ENCODE measurements at regions not wholly inside any gene's neighbourhood (a gene's known extent, or its start where the extent isn't known, plus 50 kb on each side); places are given as distances from the start of the nearest gene placed in this dataset.
A peak's percentile ranks its signal among the peaks of the same experiment; 100 is the strongest.

DNA sequence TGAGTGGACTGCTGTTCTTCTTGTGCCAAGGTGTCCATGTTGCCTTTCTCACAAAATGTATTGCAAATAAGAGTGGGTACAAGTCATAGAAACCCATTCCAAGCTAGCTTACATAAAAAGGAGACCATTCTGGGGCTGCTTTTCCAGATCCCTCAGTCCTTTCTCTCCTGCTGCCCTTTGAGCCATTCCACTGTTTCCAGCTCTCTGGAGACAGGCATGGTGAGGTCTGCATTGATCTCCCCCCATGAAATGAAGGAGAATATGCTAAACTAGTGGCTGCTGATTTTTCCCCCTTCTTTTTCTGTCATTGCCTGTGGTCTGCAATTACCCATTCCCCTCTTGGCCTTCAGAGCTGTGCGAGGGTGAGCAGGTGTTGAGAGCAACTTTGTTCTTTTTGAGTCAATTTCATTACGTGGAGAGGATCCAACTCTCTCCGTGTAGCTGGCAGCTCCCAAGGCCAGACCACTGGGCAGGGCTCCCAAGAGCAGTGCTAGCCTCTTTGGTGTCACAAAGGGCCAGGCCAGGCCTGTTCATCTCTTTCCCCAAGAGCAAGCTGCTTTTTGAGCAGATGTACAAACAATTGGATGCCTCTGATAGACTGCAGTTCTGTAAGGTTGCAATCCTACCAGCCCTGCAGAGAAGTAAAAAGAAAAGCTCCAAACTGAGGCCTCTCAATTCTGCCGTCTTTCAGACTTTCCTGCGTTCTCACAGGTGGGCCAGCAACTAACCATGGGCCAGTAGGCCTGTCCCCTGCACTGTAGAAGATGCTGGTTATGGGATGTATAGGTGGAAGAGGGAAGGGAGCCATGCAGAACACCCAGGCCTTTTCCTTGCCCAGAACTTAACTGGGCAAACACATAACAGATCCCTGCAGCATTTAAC, 96.1 kb upstream of the ARMC2 start:
- DNase-seq, result no peak

DNA sequence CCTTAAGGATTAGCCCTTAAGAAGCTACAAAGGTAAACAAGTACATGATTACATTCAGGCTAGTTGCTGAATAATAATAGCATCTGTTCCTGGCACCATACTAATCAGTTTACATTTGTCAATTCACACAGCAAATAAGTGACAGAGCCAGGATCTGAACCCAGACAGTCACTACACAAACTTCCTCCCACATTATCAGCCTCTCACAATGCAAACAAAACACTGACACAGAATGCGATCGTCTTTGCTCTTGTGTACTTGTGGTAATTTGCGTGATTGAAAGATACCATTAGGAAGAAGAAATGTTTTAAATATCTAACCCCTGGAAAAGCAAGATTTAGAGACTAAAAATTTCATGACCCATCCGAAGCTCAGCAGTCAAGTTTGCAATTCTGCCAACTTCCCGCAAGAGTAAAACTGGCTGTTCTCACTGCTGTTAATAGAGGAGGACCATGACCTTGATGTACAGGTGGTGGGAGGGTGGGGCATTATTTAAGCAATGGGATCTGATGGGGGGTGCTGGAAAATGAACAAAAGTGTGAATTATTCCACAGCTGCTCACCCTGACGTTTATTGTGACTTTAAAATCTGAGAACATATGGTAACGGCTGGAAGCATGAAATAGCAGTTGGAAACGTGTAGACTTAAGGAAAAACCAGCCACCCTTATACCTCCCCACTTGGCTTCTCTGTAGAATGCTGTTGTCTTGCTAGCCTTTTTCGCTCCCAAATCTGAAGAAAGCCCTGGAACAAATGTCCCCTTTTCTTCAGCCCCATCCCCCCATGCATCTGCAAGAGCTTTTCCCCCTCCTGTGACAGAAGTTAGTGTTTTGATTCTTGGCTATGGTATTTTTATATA, 95.3 kb upstream of the ARMC2 start:
- no peak for DNase-seq

DNA sequence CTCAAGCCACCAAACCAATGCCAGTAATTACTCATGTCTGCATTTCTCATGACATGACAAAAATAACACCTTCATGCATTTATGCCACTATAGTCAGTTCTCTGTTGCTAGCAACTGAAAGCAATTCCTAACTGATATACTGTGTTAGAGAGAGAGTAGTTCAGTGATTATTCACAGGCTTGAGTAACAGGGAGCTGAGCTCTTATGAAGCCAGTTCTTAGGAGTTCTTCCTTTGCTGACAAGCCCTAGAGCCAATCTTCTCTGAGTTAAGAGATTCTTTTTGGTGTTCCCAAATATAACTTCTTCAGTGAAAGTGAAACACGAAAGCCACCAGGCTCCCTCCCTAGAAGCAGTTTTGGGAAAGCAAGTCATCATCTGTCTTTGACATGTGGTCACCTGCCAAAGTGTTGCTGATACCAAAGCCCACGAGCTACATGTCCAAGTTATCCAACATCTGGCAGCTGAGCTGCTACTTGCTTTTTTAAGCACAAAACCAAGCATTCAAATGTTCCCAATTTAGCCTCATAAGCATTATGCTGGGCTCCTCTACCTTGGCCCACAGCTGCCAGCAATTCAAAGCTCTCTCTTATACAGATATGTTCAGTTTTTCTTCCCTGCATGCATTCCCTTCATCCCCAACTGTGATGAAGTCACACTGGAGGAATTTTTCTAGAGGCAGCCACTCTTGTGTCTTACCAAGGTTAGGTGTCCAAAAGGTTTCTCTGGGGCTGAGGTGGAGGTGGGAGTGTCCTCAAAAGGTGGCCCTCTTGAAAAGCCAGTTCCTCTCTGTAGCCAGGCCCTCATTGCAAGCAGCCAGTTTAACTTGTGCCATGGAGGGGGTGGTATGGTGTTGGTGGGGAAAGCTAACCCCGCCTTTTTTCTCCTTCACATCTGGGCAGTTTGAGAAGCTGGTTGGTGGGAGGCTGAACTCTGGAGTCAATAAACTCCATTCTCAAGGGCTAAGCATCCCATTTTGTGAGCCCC, 92.7 kb upstream of the ARMC2 start:
- peak; percentile 70 for DNase-seq

GRCh38 chr6:108757357-108757756, 90.9 kb upstream of the ARMC2 start:
- DNase-seq, result no peak

GRCh38 chr6:108758884-108759283, 89.3 kb upstream of the ARMC2 start:
- DNase-seq, result no peak

DNA sequence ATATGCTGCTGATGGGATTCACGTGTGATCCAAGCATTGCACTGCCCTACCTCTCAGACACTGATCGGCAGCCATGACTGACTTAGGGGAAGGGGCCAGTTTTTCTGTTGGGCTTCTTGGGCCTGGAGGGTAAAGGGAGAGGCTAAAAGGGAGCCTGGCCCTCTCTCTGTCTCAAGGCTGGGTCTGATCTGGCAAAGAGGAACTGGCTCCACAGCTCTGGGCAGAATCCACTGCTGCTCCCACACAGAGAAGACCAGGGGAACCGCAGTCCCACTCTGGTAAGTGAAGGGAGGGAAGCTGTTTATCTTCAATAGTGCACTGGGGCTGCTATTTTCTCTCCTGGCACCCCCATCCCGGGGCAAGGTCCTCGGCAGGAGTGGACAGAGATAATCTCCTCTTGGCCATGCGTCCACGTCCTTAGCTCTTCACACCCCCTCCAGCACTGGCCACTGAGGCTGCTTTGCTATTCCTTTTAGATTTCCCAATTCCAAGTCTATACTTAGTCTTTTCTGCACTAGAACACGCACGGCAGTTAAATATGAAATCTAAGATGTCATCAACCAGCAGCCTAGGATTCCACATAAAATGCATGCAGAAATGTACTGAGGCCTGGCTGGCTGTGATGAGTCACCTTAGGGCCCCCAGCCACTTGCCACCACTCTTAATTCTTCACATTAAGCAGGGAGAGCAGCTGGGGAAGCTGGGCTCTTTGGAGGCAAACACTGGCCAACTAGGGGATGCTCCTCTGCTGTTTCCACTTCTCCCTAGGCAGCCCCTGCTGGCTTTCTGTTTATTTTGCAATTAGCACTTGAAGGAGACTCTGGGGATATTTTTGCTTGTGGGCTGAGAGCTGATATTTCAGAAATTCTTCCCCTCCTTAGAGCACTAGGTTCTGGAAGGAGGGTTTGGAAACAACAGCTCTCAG, 87.8 kb upstream of the ARMC2 start:
- DNase-seq, result peak; percentile 87

- DNase-seq, result peak; percentile 97
Observed at GRCh38 chr6:108762394-108762793, 85.8 kb upstream of the ARMC2 start.

GRCh38 chr6:108763931-108764579, 84.2 kb upstream of the ARMC2 start:
- no peak for DNase-seq

GRCh38 chr6:108764580-108764950, 83.7 kb upstream of the ARMC2 start:
- no peak for DNase-seq

GRCh38 chr6:108765495-108765894, 82.7 kb upstream of the ARMC2 start:
- DNase-seq, result no peak

- no peak for DNase-seq
Observed at GRCh38 chr6:108766419-108766818, 81.8 kb upstream of the ARMC2 start.

GRCh38 chr6:108766886-108767285, 81.3 kb upstream of the ARMC2 start:
- DNase-seq, result no peak

DNA sequence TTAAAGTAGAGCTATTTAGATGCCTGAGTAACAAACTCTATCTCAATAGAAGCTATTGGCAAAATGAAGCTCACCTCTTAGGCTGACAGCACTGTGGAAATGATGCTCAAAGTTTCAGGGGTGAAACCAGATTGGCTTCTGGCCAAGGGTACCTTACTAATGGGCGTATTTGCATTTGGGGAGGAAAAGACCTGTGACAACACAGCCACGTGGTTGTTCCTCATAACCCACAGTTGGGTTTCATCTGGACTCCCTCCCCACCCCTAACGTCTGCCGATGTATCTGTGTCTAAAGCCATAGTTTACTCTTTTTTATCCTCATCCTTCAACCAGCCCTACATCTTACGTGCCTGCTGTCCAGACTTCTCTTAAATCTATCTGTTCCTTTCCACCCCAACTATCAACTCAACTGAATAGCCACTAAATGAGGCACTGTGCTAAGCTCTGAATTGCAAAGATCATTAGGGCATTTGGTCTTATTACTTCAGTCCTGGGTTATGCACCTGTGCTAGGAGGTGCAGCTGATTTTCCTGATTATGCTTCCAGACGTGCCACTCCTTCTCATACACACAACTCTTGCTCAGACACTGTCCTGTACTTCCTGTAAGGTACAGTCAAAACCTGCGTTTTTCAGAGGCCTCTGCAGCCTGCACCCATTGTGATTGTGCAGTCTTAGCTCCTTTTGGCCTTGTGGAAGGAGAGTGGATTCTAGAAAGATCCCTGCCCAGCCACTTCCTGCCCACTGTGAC, 80.6 kb upstream of the ARMC2 start:
- no peak for DNase-seq

DNA sequence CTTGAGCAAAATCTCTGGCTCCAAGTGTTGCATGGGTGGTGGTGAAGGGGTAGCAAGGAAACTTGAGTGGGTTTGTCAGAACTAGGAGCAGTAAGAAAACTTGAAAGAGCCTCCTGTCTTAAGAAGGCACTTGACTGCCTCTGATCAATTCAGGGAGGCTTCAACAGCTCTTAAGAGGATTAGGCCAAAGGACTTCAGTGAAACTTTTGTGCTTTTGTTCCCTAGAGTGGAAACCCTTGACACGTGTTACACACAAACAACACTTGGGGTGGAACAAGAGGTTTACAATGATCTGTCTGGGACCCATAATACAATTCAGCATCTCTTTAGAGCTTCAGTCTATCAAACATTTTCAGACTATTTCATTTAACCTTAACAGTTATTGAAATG, 80.1 kb upstream of the ARMC2 start:
- no peak for DNase-seq

- DNase-seq, result no peak
Observed at GRCh38 chr6:108768792-108769524, 79.3 kb upstream of the ARMC2 start.

GRCh38 chr6:108771421-108771820, 76.8 kb upstream of the ARMC2 start:
- DNase-seq, result no peak

GRCh38 chr6:108774555-108774954, 73.7 kb upstream of the ARMC2 start:
- no peak for DNase-seq

DNA sequence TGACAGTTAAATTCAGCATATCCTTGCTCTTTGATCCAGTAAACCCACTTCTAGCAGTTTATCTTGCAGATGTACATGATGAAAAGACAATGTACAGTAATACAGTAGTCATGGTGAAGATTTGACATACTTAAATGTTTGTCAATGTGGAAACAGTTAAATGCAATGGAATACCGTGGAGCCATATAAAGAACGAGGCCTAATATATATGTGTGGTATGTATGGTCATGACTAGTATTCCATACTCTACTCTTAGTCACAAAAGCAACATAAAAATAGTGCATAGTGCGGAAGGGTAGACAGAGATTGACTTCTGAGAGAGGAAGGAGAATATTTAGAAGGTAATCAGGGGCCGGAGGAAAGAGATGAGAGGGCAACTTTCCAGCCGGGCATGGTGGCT, 70.7 kb upstream of the ARMC2 start:
- DNase-seq, result no peak

DNA sequence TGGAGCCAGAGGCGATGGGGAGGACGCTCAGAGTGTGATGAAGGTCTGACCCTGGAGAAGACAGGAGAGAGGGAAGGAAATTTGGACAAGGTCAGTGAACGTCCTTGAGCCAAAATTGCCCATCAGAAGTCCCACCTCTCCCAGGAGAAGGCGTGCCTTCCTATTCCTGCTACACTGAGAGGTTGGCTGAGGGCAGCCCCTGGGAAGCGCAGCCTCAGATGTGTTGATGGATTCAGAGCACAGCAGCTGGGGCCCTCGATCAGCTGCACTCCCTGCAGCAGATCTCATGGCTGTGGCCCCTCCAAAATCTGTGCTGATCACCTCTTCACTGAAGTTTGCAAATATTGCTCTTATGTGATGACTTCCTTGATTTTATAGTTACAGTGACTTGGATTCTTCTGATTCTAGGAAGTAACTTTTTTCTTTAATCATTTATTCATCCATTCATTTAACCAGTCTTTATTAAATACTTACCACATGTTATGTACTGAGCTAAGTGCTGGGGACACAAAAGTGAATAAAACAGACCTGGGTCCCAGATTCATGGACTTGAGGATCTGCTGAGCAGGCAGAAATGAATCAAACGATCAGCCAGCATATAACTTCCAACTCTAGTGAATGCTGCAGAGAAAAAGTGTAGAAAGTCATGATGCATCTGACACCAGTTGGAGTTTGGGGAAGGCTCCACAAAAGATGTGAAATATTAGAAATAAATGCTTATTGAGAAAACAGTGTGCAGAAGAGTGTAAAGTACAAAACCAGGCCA, 69.6 kb upstream of the ARMC2 start:
- no peak for DNase-seq
